WTC11 (cell line): ENCODE measurements at regions not wholly inside any gene's neighbourhood (a gene's known extent, or its start where the extent isn't known, plus 50 kb on each side); places are given as distances from the start of the nearest gene placed in this dataset.
A peak's percentile ranks its signal among the peaks of the same experiment; 100 is the strongest.

ENCODE experiments used
- ATAC-seq: fragments of 200-7000 bp; cut with Tn5 transposase; 2 replicates; pipeline ENCODE4 v1.10.0; 2021; ENCODE audit warnings: mild to moderate bottlenecking, moderate library complexity
- CTCF ChIA-PET: fragments of 300-600 bp; sonication (Branson Sonifier 250); formaldehyde crosslinking; loops from one replicate; lab custom pipeline; 2021; ENCODE audit warnings: antibody characterized with exemption; lab: Charles Lee
- POLR2A ChIA-PET: fragments of 350-600 bp; sonication (Branson Sonifier 250); formaldehyde crosslinking; loops from one replicate; lab custom pipeline; 2021; ENCODE audit warnings: antibody characterized with exemption; lab: Charles Lee
- DNase-seq: peaks from one replicate; pipeline ENCODE4 v3.0.0; 2021; ENCODE audit warnings: low spot score
- H3K27ac Mint-ChIP-seq: 2 replicates; pipeline ENCODE4 v1.8.0; 2021; ENCODE audit warnings: mixed read lengths
- H3K27me3 Mint-ChIP-seq: 2 replicates; pipeline ENCODE4 v1.8.0; 2021; ENCODE audit warnings: low read depth, mild to moderate bottlenecking, moderate library complexity, mixed read lengths
- H3K36me3 Mint-ChIP-seq: 2 replicates; pipeline ENCODE4 v1.8.0; 2021; ENCODE audit warnings: mixed read lengths
- H3K4me1 Mint-ChIP-seq: 2 replicates; pipeline ENCODE4 v1.8.0; 2022; ENCODE audit warnings: mixed read lengths
- H3K4me3 Mint-ChIP-seq: 2 replicates; pipeline ENCODE4 v1.8.0; 2021; ENCODE audit warnings: mild to moderate bottlenecking, moderate library complexity, mixed read lengths
- H3K9me3 Mint-ChIP-seq: 2 replicates; pipeline ENCODE4 v1.8.0; 2021; ENCODE audit warnings: mixed read lengths
- AR ChIP-seq: fragments of 250-450 bp; sonication (Bioruptor Pico); IDR thresholded peaks from 2 replicates; pipeline ENCODE4 v1.9.0; 2021; ENCODE audit warnings: mild to moderate bottlenecking
- CTCF ChIP-seq: fragments of 200-600 bp; IDR thresholded peaks from 2 replicates; pipeline ENCODE4 v1.8.0; 2022; ENCODE audit warnings: antibody characterized with exemption
- E2F4 ChIP-seq: sonication (generic); formaldehyde crosslinking; IDR thresholded peaks from 2 replicates; pipeline ENCODE4 v1.8.1; 2022; ENCODE audit warnings: low read depth, mild to moderate bottlenecking, moderate library complexity, missing genetic modification reagents, borderline replicate concordance
- EMX1 ChIP-seq: fragments of 250-450 bp; sonication (Bioruptor Pico); IDR thresholded peaks from 2 replicates; pipeline ENCODE4 v1.8.0; 2021; ENCODE audit warnings: mild to moderate bottlenecking
- ESRRA ChIP-seq: sonication (generic); formaldehyde crosslinking; IDR thresholded peaks from 2 replicates; pipeline ENCODE4 v1.8.1; 2022; ENCODE audit warnings: mild to moderate bottlenecking, missing genetic modification reagents, borderline replicate concordance
- ETV6 ChIP-seq: sonication (generic); formaldehyde crosslinking; IDR thresholded peaks from 2 replicates; pipeline ENCODE4 v1.8.1; 2022; ENCODE audit warnings: mild to moderate bottlenecking, missing genetic modification reagents
- FOXK1 ChIP-seq: sonication (generic); formaldehyde crosslinking; IDR thresholded peaks from 2 replicates; pipeline ENCODE4 v1.8.0; 2022; ENCODE audit warnings: mild to moderate bottlenecking, moderate library complexity, missing genetic modification reagents
- FOXP1 ChIP-seq: sonication (generic); formaldehyde crosslinking; IDR thresholded peaks from 2 replicates; pipeline ENCODE4 v1.8.0; 2022; ENCODE audit warnings: missing genetic modification reagents, mild to moderate bottlenecking, moderate library complexity, borderline replicate concordance
- GRHL2 ChIP-seq: fragments of 250-450 bp; sonication (Bioruptor Pico); IDR thresholded peaks from 2 replicates; pipeline ENCODE4 v1.8.0; 2022; ENCODE audit warnings: mild to moderate bottlenecking, moderate library complexity; ENCODE audit not compliant: insufficient replicate concordance, severe bottlenecking
- IRF1 ChIP-seq: sonication (generic); formaldehyde crosslinking; IDR thresholded peaks from 2 replicates; pipeline ENCODE4 v1.8.0; 2023; ENCODE audit warnings: missing genetic modification reagents
- MAX ChIP-seq: sonication (generic); formaldehyde crosslinking; IDR thresholded peaks from 2 replicates; pipeline ENCODE4 v1.8.0; 2022; ENCODE audit warnings: mild to moderate bottlenecking, missing genetic modification reagents
- MLX ChIP-seq: sonication (generic); formaldehyde crosslinking; IDR thresholded peaks from 2 replicates; pipeline ENCODE4 v1.8.1; 2023; ENCODE audit warnings: mild to moderate bottlenecking, missing genetic modification reagents, moderate library complexity
- NFYB ChIP-seq: sonication (generic); formaldehyde crosslinking; conservative IDR thresholded peaks from 2 replicates; pipeline ENCODE4 v1.8.0; 2022; ENCODE audit warnings: low read depth, missing genetic modification reagents
- NR1H2 ChIP-seq: sonication (generic); formaldehyde crosslinking; IDR thresholded peaks from 2 replicates; pipeline ENCODE4 v1.9.0; 2021; ENCODE audit warnings: mild to moderate bottlenecking, moderate library complexity, missing genetic modification reagents
- NR3C1 ChIP-seq: sonication (generic); formaldehyde crosslinking; conservative IDR thresholded peaks from 2 replicates; pipeline ENCODE4 v1.8.1; 2023; ENCODE audit warnings: low read depth, mild to moderate bottlenecking, missing genetic modification reagents
- PREB ChIP-seq: sonication (generic); formaldehyde crosslinking; IDR thresholded peaks from 2 replicates; pipeline ENCODE4 v1.8.1; 2022; ENCODE audit warnings: mild to moderate bottlenecking, missing genetic modification reagents, moderate library complexity, borderline replicate concordance
- PRRX2 ChIP-seq: fragments of 250-450 bp; sonication (Bioruptor Pico); IDR thresholded peaks from 2 replicates; pipeline ENCODE4 v1.8.0; 2021; ENCODE audit warnings: mild to moderate bottlenecking
- ZMAT4 ChIP-seq: fragments of 250-450 bp; sonication (Bioruptor Pico); IDR thresholded peaks from 2 replicates; pipeline ENCODE4 v1.9.0; 2021; ENCODE audit warnings: mild to moderate bottlenecking
- ZNF121 ChIP-seq: sonication (generic); formaldehyde crosslinking; IDR thresholded peaks from 2 replicates; pipeline ENCODE4 v1.8.0; 2023; ENCODE audit warnings: missing genetic modification reagents
- ZNF138 ChIP-seq: sonication (generic); formaldehyde crosslinking; conservative IDR thresholded peaks from 2 replicates; pipeline ENCODE4 v1.8.1; 2022; ENCODE audit warnings: mild to moderate bottlenecking, moderate library complexity, missing genetic modification reagents
- ZNF317 ChIP-seq: sonication (generic); formaldehyde crosslinking; IDR thresholded peaks from 2 replicates; pipeline ENCODE4 v1.8.1; 2023; ENCODE audit warnings: low read depth, mild to moderate bottlenecking, moderate library complexity, missing genetic modification reagents, borderline replicate concordance
- ZNF396 ChIP-seq: fragments of 250-450 bp; sonication (Bioruptor Pico); IDR thresholded peaks from 2 replicates; pipeline ENCODE4 v1.8.0; 2021; ENCODE audit warnings: mild to moderate bottlenecking, moderate library complexity, borderline replicate concordance

GRCh38 chr5:4191041-4191440 is 595.4 kb downstream of the IRX1 start:
- no peaks in the 10 kb centered on the region for H3K36me3 Mint-ChIP-seq
- ChIA-PET POLR2A (no interaction called here), CTCF (interaction anchor here (0.5 to 1.2 kb wide), 2 partner anchors 37 to 104 kb away, joined by 4 to 5 read pairs; no protein-coding TSS in a partner anchor)
- DNase-seq (no peak), ATAC-seq (no peak)
- no peak overlapping the region for H3K4me3 Mint-ChIP-seq
- peaks cover 13% of the 10 kb centered on the region for H3K9me3 Mint-ChIP-seq
- TF ChIP-seq PRRX2 (CRISPR knock-in tag) = no peak
- TF ChIP-seq FOXK1 (CRISPR knock-in tag) = no peak
- TF ChIP-seq ZNF396 = no peak
- TF ChIP-seq MAX (CRISPR knock-in tag) = no peak
- TF ChIP-seq AR (CRISPR knock-in tag) = no peak
- TF ChIP-seq GRHL2 (CRISPR knock-in tag) = no peak
- TF ChIP-seq NFYB (CRISPR knock-in tag) = no peak
- no peak for TF ChIP-seq CTCF
- TF ChIP-seq PREB (CRISPR knock-in tag) = no peak
- no peak for TF ChIP-seq ZMAT4 (CRISPR knock-in tag)
- TF ChIP-seq ESRRA (CRISPR knock-in tag) = no peak
- no peak for TF ChIP-seq NR3C1 (CRISPR knock-in tag)
- TF ChIP-seq, all 79 proteins: peak for 0
- no peaks in the 10 kb centered on the region; the same call in 1 of the 2 replicates for H3K27me3 Mint-ChIP-seq
- no peak overlapping the region for H3K27ac Mint-ChIP-seq
- H3K4me1 Mint-ChIP-seq = peaks cover 8% of the 10 kb centered on the region

- Mint-ChIP-seq H3K36me3 (no peaks in the 10 kb centered on the region), H3K4me1 (peaks cover 15% of the 10 kb centered on the region)
- DNase-seq = no peak
These were observed 596.1 kb downstream of the IRX1 start for GRCh38 chr5:4191703-4192102.

GRCh38 chr5:4192111-4192510 is 596.5 kb downstream of the IRX1 start:
- peaks cover 19% of the 10 kb centered on the region for H3K4me1 Mint-ChIP-seq
- H3K4me3 Mint-ChIP-seq = no peak overlapping the region
- no peaks in the 10 kb centered on the region; the same call in 1 of the 2 replicates for H3K27me3 Mint-ChIP-seq
- ChIA-PET POLR2A (interaction anchor here (0.5 kb wide), 1 partner anchor 103 kb away, joined by 4 read pairs; no protein-coding TSS in a partner anchor), CTCF (interaction anchor here (1.1 to 1.2 kb wide), 2 partner anchors 103 to 371 kb away, joined by 3 to 5 read pairs; no protein-coding TSS in a partner anchor)
- no peak for DNase-seq
- peaks cover 7% of the 10 kb centered on the region for H3K9me3 Mint-ChIP-seq
- no peak overlapping the region for H3K27ac Mint-ChIP-seq
- no peak for ATAC-seq
- H3K36me3 Mint-ChIP-seq = no peaks in the 10 kb centered on the region
- TF ChIP-seq EMX1 (CRISPR knock-in tag) (no peak), FOXP1 (CRISPR knock-in tag) (no peak), ZNF317 (no peak), E2F4 (CRISPR knock-in tag) (no peak), MLX (no peak), ETV6 (no peak), IRF1 (CRISPR knock-in tag) (no peak)

More at GRCh38 chr5:4191703-4192102, 596.1 kb downstream of the IRX1 start:
- ChIA-PET POLR2A (interaction anchor here (0.5 kb wide), 1 partner anchor 104 kb away, joined by 4 read pairs; no protein-coding TSS in a partner anchor), CTCF (interaction anchor here (1.2 kb wide), 1 partner anchor 104 kb away, joined by 5 read pairs; no protein-coding TSS in a partner anchor)
- peaks cover 9% of the 10 kb centered on the region for H3K9me3 Mint-ChIP-seq
- H3K27me3 Mint-ChIP-seq = no peaks in the 10 kb centered on the region; the same call in 1 of the 2 replicates
- 0 out of 2 replicates have a peak overlapping the region, but pooled peaks have one; percentile 66 for H3K27ac Mint-ChIP-seq
- TF ChIP-seq ZNF138 (CRISPR knock-in tag) = no peak
- TF ChIP-seq NR1H2 (CRISPR knock-in tag) = no peak
- TF ChIP-seq FOXK1 (CRISPR knock-in tag) = no peak
- peak; percentile 48; the same call in 1 of the 2 replicates for TF ChIP-seq ZNF121
- H3K4me3 Mint-ChIP-seq = no peak overlapping the region
- ATAC-seq = peak; percentile 57
